ENCODE measurements at regions not wholly inside any gene's neighbourhood (a gene's known extent, or its start where the extent isn't known, plus 50 kb on each side); places are given as distances from the start of the nearest gene placed in this dataset.
"Not testable (repeated sequence)": the region's sequence is repeated elsewhere in the genome, so short reads cannot be mapped to it uniquely, and the experiment has no call there.

DNA sequence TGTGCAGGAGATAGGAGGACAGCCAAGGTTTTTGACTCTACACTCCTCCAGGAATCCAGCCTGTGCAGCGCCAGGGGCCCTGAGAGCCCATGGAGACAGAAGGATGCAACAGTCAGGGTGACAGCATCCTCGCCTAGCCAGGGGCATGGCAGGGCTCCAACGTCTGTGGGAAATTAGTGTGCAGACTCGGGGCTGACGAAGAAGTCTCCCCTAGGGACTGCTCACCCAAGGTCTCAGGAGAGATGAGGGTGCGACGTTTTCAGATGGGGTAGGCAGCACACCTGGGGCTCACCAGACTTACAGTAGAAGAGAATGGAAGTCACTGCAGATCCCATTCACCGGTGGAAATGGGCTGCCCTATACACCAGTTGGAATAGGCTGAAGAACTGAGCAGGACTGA lies 241.7 kb downstream of the SETD4 start:
- in situ Hi-C loops (cut with HindIII; ENCODE audit: low sequenced_read_pairs) = loop anchor here (5.0 kb wide), 1 partner anchor 36 kb away; no protein-coding TSS in a partner anchor

DNA sequence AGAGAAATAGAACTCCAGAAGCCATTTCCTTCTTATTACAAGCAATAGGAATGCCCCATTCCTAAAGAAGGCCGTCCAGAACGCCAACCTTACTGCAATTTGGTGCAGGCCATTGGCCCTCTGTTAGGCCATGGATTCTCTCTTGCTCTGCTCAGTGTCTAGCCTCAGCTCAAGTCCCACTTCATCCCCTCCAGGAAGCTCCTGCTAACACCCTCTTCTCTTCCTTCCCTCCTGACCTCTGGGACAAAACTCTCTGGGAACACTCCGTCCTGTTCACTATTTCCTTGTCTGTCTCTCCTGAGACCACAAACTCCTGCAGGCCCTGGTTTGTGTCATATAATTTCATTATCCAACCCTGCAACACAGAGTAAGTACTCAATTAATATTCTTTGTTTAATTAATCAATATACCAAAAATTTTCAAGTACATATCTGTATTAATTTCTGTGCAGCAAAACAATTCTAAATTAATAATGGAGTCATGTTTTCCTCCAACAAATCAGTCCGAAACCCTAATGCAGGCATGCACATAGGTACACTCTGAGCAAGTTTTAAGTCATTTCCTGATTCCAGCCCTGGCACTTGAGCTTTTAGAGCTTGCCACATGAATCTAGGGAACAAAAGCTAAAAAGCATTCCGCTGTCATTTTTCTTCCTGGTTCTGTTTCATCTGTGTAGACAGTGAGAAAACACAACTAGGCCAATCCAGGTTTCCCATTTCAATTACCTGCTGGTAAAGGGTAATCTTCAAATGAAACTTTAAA lies 245.3 kb downstream of the SETD4 start:
- in situ Hi-C loops (cut with HindIII; ENCODE audit: low sequenced_read_pairs) = loop anchor here (5.0 kb wide), 1 partner anchor 33 kb away; no protein-coding TSS in a partner anchor

DNA sequence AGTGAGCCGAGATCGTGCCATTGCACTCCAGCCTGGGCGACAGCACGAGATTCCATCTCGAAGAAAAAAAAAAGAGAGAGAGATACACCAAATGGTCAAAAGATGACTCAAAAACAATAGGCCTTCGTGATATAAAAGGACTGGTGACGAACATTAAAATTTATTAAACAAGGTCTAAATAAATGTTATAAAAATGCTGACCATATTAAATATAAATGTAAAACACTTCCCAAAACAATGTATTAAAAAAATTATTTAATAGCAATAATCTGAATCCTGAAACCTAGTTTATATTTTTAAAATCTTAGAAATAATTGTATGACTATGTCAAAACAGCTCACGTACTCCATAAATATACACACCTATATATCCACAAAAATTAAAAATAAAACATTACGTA lies 247.6 kb downstream of the SETD4 start:
- in situ Hi-C loops (cut with HindIII; ENCODE audit: low sequenced_read_pairs) = no loop called here

DNA sequence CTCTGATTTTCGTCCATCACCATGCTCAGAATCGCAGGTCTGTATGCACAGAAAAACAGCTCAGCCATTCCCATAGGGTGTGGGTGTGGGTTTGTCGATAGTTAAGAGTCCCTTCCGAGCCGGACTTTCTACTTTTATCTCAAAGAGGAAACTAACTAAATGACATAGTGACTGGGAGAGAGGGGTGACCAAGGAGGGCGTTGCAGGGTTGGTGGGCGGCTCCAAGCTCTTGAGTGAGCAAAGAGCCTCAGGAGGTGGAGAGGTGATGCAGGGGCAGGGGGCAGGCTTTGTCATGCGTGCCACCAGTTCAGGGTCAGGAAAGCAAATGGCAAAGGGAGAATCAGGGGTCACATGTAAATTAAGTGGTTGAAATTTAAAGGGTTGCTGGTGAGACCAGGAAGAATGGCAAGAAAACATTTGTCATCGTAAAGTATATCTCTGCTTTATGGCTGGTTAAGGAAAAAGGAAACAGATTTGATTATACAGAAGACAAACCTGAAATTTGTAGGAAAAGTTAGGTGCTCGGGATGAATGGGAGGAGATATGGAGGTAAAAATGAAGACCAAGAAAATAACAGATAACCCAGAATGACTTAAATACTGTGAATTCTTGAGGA lies 249.0 kb downstream of the SETD4 start:
- in situ Hi-C loops (cut with HindIII; ENCODE audit: low sequenced_read_pairs) = no loop called here

DNA sequence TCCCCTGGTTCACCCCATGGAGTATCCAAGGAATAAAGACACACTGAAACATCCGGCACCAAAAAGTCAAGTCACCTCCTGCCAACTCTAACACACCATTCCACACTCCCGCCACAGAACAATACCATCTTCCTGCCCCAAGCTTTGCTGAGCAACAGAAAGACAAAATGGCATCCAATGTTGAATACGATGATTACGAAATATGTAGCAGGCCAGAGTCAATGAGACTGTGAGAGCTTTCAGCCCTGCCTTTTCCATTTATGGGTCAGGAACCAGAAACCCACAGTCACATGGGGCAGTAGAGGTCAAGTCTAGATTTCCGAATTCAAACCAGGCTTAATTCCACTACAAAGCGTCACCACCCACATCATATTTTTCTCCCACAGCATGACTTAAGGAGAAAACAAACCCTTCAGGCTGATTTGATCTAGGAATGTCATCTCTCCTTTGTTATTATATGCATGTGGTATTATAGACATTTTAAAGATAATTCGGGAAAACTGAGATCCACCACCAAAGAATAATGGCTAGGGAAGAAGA lies 249.8 kb downstream of the SETD4 start:
- in situ Hi-C loops (cut with HindIII; ENCODE audit: low sequenced_read_pairs) = no loop called here

DNA sequence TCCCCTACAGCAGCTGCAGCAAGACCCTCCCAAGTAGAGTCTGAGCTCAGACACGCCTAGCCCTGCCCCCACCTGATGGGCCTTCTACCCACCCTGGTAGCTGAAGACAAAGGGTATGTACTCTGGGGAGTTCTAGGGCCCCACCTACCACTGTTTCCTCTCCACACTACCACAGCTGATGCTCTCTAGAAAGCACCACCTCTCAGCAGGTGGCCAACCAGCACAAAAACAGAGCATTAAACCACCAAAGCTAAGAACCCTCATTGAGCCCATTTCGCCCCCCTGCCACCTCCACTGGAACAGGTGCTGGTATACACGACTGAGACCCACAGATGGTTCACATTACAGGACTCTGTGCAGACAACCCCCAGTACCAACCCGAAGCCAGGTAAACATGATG lies 258.9 kb downstream of the SETD4 start:
- in situ Hi-C loops (cut with HindIII; ENCODE audit: low sequenced_read_pairs) = no loop called here

DNA sequence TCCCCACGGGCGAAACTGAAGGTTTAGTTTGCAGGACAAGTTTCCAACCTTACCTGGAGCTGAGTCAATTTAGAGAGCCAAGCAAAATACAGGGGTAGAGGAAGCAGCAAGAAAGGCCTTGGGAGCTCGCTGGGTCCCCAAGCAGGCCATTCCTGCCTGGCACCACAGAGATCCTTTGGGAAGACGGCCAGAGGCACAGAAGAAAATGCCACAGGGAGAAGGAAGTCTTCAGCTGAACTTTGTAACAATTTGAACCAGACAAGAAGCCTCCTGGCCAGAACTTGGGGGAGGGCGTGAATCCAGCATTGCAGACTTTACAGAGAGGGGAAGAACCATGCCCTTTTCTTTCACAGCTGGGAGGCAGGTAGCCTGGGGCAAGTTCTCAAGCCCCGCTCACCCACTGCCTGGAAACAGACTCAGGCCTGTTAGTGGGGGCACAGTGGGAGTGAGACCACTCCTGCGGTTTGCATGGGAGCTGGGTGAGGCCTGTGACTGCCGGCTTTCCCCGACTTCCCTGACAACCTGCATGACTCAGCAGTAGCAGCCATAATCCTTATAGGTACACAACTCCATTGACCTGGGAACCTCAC lies 259.4 kb downstream of the SETD4 start:
- in situ Hi-C loops (cut with HindIII; ENCODE audit: low sequenced_read_pairs) = not testable (repeated sequence)

DNA sequence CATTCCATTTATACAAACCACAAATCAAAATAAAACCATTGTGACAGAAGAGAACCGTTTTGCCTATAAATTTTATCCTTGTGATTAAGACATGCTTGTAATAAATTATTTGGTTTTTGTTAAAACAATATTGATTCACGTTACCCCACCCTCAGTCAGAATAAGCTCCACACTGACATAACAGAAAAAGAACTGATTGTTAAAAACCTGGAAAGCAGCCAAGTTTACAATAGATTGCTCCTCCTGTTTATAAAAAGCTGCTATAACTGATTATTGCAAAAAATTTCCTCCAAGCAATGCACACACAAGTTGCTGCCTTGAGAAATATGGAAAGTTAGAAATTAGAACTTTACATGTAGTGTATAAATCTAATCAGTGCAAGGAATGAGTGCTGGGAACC lies 263.5 kb downstream of the SETD4 start:
- in situ Hi-C loops (cut with HindIII; ENCODE audit: low sequenced_read_pairs) = no loop called here

DNA sequence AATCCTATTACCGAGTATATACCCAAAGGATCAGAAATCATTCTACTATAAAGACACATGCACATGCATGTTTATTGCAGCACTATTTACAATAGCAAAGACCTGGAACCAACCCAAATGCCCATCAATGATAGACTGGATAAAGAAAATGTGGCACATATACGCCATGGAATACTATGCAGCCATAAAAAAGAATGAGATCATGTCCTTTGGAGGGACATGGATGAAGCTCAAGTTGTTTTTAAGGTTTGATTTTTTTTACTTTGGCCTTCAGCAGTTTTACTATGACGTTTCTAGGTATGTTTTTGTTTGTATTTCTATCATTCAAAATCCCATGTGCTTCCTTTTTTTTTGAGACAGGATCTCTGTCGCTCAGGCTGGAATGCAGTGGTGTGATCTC lies 265.8 kb downstream of the SETD4 start:
- in situ Hi-C loops (cut with HindIII; ENCODE audit: low sequenced_read_pairs) = not testable (repeated sequence)

DNA sequence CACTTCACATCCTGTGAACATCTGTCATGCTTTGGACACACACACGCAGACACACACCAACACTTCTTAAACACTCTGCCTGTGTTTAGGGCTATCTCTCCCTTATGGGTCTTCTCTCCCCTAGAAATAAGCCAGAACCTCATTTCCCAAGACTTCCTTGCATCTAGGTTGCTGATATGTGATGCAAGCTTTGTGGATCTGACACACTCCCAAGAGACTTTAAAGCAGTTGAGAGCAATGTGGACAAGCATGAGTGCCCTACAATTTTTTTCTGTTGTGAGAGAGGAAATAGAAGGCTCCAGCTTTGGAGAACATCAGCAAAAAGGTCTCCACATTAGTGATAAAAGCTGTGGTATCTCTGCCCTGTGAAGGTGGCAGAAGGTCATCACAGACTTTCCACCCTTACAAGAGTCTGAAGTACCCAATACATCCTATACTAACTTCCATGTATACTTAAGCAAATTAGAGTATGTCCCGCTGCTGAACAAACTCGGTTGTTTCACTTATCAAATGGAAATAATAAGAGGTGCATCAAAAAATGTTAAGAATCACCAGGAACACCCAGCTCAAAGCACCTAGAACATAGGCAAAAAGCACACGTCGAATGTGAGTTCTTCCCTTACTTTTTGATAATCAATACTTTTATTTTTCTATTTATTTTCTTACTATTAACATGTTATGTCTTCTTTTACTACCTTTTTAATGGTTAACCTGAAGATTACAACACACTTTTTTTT lies 267.6 kb downstream of the SETD4 start:
- in situ Hi-C loops (cut with HindIII; ENCODE audit: low sequenced_read_pairs) = no loop called here

DNA sequence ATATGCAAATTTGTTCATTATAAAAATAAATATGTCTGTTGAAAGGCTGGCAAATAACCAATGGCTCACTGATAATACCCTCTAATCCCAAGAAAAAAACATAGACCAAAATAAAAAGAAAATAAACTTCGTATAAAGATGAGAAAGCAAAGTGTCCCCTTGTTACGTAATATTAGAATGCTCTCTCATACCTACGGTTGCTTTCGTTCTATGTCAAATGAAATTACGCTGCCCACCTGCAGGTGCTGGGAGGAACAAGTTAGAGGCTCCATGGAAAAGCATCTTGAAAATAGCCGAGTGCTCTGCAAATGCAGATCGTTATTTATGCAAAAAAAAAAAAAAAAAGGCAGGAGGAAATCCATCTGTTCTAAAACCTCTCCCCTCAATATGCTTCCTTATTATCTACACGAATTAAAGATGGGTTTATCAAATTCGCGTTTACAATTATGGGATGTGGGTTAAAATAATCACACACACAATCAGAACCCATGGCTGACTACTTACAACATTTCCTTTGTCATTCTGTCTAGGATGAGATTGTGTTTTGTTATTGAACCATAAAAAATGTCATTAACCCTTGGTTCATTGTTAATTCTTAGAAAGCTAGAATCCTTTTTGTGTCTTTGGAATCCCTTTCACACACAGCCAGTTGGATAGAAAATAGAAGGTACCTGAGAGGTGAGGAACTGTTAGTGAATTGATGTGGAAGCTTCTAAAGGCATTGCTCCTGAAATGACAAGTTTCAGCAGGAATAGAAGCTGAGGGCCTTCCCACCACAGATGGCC lies 268.6 kb downstream of the SETD4 start:
- in situ Hi-C loops (cut with HindIII; ENCODE audit: low sequenced_read_pairs) = no loop called here

DNA sequence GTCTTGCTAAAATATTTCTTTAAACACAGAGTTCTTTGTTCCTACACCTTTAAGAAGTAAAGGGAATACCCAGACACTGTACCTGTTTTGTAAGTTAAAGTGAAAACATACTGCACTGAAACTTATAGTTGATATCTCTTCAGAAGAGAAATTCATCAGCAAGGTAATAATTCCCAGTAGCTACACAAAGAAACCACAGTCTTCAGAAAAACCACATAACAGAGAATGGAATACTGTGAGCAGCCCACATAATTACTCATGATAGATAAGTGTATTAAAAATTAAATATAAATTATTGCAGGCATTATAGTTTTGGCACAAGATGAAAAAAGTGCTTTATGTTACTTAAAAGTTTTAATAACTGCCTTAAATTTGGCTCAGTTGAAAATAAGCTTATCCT lies 276.6 kb downstream of the SETD4 start:
- in situ Hi-C loops (cut with HindIII; ENCODE audit: low sequenced_read_pairs) = loop anchor here (5.0 kb wide), 1 partner anchor 34 kb away; no protein-coding TSS in a partner anchor

DNA sequence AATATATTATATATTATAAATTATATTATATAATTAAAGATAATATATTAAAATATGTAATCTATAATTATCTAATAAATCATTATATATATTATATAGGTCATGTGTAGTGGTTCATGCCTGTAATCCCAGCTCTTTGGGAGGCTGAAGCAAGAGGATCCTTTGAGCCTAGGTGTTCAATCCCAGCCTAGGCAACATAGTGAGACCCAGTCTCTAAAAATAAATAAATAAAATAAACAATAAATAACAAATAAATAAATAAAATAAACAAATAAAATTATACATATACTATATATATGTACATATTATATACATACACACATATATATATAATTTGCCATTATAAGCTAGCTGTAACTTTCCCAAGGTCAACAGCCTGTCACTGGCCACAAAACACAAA lies 277.7 kb downstream of the SETD4 start:
- in situ Hi-C loops (cut with HindIII; ENCODE audit: low sequenced_read_pairs) = loop anchor here (5.0 kb wide), 1 partner anchor 35 kb away; no protein-coding TSS in a partner anchor

DNA sequence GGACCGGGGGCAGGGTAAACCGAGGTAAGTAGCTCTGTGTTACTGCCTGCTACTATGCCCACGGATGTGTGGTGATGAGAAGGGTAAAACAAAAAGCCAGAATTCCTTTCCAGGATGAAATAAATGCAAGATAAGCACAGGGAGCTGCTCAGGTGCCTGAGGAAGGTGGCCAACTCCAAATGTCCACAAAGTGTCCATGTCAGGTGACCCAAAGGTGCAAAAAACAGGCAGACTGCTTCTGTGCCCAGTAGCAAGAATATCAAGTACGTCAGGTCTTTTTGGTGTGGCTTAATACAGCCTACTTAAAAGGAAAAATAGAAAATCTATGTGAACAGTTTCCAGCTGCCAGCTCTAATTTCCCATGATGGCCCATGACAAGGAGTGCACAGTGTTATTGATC lies 279.3 kb downstream of the SETD4 start:
- in situ Hi-C loops (cut with HindIII; ENCODE audit: low sequenced_read_pairs) = loop anchor here (5.0 kb wide), 1 partner anchor 36 kb away; no protein-coding TSS in a partner anchor

DNA sequence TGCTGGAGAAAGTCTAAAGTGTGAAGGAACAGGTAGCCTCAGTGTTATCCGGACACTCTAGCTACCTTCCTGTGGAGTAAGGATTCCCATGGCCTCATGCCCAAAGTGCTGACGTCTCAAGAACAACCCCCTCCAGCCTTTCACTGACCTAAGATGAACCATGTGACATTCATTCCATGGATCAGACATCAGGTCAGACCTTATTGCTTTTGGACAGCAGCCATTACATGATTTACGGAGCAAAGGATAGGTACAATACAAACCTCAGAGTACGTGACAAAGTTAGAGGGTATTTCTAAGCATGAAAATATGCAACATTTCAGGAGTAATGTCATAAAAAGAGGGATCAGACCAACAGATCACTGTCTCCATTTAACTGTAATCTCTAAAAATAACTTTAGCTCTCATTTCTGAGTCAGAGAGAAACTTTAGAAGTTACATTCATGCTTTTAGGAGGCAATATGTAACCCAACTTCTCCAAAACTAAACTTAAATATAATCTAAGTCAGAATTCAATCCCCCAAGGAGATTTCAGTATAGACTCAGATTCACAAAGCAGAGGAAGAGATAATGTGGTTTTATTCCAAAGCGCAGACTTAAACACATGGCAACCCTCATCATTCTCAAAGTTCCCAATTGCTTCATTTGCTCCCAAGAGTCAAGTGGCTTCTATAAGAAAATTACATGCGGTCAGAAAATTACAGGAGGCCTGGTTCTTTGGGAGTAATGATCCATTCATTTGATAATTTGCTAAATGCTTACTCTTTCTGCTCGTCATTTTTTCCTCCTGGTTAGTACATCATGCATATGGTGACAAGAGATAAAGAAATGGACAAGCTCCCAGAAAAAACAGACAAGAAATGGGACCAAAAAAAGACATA lies 280.4 kb downstream of the SETD4 start:
- in situ Hi-C loops (cut with HindIII; ENCODE audit: low sequenced_read_pairs) = loop anchor here (5.0 kb wide), 1 partner anchor 37 kb away; no protein-coding TSS in a partner anchor

DNA sequence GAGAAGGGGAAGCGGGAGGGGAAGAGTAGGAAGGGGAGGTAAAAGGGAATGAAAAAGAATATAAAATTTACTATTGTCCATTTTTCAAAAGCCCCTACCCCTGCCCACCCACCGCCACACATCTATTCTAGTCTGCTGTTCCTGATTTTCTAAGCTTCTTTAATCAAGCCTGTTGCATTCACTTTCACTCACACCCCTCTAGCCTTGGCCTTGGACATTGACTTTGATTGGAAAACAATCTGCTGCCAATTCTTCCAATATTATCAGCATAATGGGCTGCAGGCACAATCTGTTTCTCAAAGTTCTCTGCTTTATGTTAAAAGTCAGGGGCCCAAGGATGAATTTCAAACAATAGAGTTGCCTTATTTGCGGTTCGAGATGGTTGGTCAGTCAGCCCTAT lies 281.2 kb downstream of the SETD4 start:
- in situ Hi-C loops (cut with HindIII; ENCODE audit: low sequenced_read_pairs) = no loop called here

DNA sequence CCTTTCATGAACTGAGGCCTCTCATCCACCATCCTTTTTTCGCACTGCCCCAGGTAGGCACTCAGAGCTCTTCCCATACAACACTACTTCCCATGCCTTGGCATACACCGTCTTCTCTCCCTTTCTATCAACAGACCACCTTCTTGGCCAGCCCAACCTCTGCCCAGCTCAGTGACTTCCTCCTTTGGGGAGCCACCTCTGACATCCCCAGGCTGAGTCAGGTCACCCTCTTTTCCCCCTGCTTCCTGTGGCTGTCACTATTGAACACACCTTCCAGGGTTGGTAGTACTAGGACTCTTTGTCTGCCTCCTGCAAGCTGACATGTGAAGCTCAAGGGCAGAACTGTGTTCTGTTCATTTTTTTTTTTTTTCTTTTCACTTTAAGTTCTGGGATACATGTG lies 283.2 kb downstream of the SETD4 start:
- in situ Hi-C loops (cut with HindIII; ENCODE audit: low sequenced_read_pairs) = no loop called here

DNA sequence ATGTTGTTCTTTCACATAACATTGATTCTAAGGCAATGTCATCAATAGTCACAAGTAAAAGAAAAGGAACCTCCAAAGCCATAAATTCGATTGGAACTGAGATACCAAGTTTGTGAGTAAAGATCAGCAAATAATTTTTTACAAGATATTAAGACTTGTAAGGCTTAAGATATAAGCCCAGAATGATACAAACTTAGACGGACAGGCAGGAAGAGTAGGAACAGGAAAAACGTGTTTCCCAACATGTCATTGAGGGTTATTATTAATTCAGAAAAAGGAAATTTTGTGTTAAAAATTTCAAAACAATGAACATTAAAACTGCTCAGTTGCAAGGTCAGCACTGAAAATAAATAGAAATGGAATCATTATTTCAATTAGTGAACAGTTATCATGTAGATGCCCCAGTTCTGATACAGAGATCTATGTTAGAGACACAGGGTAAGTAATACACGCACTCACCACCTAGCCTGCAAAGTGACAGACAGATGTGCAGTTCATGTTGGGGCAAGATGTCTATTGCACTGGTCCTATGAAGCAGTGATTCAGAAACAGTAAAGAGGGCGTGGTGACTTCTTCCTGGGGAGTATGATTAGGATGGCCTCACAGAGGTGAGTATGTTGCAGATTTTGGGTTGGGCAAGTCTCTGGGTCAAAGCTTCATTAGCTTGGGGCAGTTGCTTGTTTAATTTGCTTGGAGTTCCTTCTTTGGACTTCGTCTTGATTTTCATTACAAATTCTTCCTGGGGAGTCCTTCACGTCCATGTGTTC lies 284.4 kb downstream of the SETD4 start:
- in situ Hi-C loops (cut with HindIII; ENCODE audit: low sequenced_read_pairs) = no loop called here
